ENCODE measurements at regions not wholly inside any gene's neighbourhood (a gene's known extent, or its start where the extent isn't known, plus 50 kb on each side); places are given as distances from the start of the nearest gene placed in this dataset.
A peak's percentile ranks its signal among the peaks of the same experiment; 100 is the strongest.
"Not testable (repeated sequence)": the region's sequence is repeated elsewhere in the genome, so short reads cannot be mapped to it uniquely, and the experiment has no call there.

DNA sequence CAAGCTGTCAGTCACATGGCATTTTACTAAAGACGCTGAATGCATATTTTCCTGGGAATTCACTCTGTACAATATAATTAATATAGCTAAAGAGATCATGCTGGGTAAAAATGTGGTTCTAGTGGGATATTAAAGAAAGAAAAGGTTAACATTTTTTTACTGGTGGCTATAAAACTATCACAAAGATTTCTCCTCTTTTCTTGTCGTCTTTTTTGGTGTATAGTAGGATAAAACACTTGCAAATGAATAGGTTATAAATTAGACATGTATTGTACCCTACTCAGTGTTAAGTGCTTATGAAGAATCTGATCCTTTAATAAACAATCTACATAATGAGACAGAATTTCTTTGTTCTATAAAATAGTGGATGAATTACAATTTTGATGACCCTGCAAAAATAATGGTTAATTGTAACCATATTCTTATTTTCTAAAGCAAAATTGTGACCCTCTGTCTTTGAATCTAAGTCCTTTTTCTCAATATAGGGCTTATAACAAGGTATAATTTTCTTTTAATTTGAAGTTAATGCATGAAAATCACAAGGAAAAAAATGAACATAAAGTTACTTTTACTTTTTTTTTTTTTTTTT is 1540.4 kb upstream of the GOT2 start:
- DNase-seq (ENCODE audit: low read depth in 2 of 2) = no peak

DNA sequence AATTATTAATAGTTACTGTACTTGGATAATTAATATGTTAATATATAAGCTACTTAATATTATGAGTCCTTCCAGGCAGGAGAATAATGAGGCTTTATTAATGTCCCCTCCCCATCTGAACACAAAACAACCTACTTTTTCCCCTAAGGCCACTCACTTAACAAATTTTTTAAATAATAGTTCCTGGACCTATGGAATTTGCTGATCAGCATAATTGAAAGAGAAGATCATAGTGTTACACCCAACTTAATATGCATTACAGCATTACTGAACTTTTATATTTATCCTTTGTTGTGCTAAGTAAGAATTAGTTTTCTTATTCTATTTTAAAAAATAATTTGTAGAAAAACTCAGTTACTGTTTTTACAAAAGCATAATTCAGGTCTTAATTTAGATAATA is 1537.7 kb upstream of the GOT2 start:
- DNase-seq (ENCODE audit: low read depth in 2 of 2) = no peak

DNA sequence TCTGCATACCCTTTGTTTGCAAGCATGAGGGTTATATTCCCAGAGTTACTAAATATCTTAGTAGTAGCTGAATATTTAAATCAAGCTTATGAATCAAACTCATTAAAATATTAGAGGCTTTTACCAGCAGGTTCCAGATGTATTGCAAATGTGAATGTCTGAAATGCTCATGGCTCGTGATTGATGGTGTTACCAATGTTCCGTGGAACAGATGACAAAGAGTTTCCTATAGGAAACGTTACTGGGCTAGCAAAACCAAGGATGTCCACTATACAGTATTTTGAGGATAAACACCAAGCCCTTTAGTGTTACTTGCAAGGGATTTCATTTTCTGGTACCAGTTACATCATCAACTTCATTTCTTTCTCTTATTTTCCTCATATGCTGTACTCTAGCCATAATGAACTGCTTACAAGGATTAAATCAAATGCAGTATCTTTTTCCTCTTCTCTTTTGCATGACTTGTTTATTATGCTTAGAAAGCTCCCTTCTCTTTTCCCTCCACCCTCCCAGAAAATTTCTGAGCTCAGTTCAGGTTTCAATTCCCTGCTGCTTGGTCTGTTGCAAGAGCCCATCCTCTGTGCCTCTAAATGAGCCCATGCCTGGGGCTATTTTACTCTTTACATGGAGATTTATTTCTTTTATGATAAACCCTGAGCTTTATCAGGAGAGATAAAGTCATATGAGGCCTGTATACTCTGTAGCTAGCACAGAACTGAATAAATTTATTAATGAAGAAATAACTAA is 1537.1 kb upstream of the GOT2 start:
- no peak for DNase-seq (ENCODE audit: low read depth in 2 of 2)

DNA sequence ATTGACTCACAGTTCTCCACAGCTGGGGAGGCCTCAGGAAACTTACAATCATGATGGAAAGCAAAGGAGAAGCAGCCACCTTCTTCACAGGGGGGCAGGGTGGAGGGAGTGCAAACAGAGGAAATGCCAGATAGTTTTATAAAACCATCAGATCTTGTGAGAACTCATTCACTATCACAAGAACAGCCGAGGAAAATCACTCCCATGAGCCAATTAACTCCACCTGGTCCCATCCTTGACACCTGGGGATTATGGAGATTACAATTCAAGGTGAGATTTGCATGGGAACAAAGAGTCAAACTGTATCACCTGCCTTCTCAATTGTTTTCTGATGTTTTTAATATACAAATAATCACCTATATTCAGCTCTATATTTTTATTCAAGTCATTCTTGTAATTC is 1527.3 kb upstream of the GOT2 start:
- DNase-seq (ENCODE audit: low read depth in 2 of 2) = no peak

DNA sequence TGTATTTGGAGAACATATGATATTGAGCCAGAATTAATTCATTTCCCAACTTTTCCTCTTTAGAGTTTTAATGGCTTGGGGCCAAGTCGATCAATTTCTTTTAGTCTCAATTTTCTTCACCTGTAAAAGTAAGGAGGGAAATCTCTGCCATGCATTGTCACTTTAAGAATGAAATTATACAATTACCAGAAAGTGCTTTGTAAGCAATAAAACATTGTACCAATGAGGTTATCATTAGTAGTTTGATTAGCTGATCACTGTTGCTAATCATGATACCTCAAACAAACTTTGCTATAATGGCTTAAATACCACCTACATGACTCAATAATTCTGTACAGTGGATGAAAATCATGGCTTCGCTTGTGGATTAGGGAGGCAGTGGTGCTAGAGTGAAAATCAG is 1525.8 kb upstream of the GOT2 start:
- no peak for DNase-seq (ENCODE audit: low read depth in 2 of 2)

DNA sequence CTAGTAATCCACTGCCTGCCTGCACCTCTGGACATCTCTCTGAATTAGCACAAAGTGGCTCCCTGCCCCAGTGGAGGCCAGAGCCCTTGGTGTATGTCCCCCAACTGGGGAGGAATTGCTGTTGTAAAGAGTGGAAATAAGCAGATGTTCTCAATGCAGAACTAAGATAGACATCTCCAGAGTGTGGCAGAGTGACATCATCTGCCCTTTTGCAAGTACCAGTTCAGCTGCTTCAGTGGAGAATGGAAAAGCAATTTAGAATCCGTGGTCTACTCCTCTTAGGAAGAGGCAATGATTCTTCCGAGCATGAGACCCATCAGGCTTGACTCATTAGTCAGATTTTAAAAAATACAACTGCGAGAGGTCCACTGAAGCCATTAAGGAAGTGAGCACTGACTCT is 1512.0 kb upstream of the GOT2 start:
- DNase-seq (ENCODE audit: low read depth in 2 of 2) = no peak

DNA sequence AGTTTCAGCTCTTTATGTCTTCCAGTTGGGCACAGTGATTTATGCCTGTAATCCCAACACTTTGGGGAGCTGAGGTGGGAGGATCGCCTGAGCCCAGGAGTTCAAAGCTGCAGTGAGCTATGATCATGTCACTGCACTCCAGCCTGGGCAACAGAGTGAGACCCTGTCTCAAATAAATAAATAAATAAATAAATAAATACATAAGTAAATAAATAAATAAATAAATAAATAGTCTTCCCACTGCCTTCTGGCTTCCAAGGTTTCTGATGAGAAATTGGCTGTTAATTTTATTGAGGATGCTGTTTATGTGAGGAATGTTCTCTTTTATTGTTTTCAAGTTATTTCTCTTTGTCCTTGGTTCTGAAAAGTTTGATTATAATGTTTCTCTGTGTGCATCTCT is 1507.6 kb upstream of the GOT2 start:
- no peak for DNase-seq (ENCODE audit: low read depth in 2 of 2)

DNA sequence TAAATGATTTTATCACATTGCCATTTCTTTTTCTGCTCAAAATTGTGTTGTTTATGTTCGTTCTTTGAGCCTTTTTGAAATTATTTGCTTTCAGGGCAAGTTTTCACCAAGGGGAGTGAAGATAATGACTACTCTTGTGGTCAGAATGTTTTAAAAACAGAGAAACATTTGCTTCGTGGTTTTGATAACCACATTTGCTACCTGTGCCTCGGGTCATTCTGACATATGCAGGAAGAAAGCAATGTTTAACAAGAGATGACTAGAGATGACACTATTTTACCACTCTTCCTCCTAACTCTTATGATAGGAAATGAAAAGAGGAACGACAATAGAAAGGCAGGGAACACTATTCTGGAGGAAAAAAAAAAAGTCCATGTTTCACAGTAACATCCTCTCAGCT is 1496.5 kb upstream of the GOT2 start:
- DNase-seq (ENCODE audit: low read depth in 2 of 2) = no peak

DNA sequence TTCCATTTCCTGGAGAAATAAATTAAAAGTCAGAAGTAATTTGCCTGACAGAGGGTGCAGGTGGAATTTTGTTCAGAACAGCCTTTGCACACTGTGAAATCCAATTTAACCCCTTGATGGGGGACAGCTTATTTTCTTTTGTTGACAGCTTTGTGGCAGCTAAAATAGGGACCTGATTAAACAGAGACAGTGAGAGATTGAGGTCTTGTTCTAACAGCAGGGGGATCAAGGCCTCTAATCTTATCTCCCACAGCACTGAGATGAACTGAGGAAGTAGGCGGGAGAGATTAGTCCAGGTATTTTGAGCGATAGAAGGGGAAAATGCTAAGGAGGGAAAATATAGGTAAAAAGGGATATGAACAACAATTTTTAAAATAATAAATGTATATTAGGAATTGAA is 1491.4 kb upstream of the GOT2 start:
- no peak for DNase-seq (ENCODE audit: low read depth in 2 of 2)

DNA sequence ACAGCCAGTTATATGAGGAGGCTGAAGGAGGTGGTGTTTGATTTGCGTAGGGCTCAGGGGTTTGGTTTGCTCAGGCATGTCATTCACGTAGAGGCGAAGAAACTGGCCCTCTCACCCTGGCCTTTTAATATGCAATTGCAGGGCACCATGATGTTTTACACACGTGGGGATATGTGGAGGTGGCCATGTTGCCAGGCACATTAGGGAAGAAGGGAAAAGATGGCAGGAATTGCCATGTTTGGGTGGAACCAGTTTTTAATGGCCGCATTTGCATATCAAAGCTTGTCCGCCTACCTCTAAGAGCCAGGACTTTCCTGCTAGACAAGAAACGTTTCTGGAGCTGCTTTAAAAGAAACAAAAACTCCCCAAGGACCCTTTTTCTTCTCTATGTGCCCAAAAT is 1483.7 kb upstream of the GOT2 start:
- DNase-seq (ENCODE audit: low read depth in 2 of 2) = no peak

DNA sequence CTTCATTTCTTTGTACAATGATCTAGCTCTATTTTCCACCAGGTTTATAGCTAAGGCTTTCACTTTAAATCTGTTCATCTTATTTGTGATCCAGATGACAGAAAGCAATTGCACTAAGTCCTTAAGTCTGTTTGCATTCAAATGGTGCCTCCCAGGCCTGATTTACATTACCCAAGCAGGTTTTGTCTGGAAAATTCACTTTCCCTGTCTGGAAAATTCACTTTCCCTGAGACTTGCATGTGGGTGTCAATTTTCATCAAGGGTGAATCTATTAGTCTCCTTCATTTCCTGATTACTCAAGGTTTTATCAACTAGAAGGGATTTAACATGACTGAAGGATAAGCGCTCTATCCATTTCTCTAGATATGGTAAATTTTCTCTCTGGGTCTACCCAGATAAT is 1480.2 kb upstream of the GOT2 start:
- DNase-seq (ENCODE audit: low read depth in 2 of 2) = no peak

DNA sequence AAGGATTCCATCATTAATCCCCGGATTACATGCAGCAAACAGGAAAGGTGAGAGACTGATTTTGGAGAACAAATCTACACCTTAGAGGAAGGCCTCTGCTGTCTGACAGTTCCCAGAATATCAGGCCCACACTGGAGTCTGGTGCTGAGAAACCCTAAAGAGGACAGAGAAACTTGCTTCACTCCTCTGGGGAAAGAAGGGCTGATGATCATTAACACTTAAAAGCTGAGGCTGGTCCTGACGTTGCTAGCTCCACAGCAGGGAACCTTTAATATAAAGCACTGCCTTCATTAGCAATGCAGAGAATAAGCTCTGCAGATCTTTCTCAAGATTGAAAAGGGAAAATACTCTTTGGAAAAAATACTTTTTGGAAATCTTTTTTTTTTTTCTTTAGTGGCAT is 1472.4 kb upstream of the GOT2 start:
- DNase-seq (ENCODE audit: low read depth in 2 of 2) = no peak

DNA sequence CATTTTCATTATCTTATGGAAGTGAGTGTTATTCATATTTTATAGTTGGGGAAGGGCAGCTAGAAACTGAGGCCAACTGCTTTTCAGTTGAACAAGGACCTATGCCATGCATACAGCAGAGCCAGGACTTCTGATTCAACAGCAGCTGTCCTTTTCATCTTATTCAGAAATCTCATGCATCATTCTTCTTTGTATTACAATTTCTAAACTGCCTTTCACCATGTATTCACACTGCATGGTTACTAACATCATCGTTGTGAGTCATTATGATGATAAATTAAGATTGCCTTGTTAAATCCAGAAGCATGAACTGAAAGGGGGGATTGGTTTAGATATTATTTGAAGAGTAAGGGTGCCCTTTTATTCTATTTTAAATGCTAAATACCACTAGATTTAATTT is 1470.1 kb upstream of the GOT2 start:
- DNase-seq (ENCODE audit: low read depth in 2 of 2) = no peak

DNA sequence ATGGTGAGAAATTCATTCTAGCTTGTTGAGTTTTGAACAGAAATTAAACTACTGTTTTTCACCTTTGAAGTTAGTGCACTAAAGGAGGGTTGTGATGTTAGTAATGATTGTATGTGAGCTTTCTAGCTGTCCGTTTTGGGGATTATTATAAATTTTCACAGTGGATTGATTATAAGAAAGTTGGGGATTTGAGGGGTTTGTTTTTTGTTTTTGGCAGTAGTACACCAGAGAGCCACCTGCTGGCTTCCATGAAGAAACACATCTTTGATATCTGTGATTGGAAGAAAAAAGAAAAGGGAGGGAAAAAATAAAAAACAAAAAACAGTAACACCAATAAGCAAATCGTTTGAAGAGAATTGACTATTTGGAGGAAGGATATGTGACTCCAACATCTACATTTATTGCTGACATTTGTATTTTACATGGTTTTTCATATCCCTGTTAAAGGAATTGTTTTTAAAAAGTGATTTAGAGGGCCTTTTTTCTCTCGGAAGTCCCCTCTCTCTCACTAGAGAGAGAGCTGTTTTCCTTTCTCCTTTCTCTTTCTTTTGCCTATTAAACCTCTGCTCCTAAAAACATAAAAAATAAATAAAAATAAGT is 1469.5 kb upstream of the GOT2 start:
- DNase-seq (ENCODE audit: low read depth in 2 of 2) = peak; percentile 1 to 2

DNA sequence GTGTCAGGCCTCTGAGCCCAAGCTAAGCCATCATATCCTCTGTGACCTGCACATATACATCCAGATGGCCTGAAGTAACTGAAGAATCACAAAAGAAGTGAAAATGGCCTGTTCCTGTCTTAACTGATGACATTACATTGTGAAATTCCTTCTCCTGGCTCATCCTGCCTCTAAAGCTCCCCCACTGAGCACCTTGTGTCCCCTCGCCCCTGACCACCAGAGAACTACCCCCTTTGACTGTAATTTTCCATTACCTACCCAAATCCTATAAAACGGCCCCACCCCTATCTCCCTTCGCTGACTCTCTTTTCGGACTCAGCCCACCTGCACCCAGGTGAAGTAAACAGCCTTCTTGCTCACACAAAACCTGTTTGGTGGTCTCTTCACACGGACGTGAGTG is 1466.6 kb upstream of the GOT2 start:
- not testable (repeated sequence) for DNase-seq (ENCODE audit: low read depth in 2 of 2)

DNA sequence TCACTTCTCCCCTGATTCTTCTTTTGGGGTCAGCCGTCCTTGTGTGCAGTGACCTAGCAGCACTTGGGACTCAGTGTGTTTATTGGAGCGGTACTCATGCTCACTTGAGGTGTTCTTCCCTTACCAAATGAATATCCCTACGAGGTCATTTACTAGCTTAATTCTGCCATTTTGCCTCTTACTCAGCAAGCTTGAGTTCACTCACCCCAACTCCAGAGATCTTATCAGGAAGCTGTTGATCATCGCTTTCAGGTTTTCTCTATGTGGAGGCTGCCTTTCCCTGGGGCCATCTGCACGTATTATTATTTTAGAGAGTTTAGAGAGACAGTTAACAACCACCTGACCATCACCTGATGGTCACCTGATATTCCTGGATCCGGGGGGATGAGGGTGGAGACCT is 1466.0 kb upstream of the GOT2 start:
- DNase-seq (ENCODE audit: low read depth in 2 of 2) = no peak

DNA sequence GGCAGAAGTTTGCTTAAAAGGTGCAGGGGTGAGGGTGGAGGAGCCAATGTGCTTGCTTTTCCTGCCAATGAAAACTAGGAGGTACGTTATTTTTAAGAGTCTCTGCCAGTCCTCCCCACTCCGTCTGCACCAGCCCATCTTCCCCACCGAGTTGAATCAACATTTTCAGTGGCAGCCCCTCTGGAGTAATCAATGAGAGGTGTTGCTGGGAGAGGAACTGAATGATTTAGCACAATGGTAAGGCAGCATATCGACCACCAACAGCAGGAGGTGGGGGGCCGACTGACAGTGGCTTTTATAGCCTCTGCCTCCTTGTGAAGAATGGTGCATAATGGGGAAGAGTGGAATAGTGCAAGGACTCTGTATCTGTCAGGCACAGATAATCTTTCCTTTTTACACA is 1465.0 kb upstream of the GOT2 start:
- DNase-seq (ENCODE audit: low read depth in 2 of 2) = no peak

DNA sequence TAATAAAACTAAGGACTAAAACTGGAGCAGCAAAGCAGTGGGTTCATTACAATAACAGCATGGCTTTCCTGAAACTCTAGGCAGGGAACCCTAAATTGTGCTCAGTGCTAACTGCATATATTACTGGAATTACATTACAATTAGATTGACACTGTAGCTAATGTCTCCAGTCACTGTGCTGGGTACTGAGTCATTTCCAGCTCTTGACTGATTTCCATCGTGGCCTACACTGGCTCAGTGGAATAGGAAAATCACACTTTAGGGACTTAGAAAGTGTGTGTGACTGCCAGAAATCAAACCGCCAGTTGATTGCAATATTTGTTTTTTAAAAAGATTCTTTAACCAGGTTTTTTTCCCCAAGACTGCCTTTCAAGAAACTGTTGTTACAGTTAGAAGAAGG is 1447.4 kb upstream of the GOT2 start:
- no peak for DNase-seq (ENCODE audit: low read depth in 2 of 2)

DNA sequence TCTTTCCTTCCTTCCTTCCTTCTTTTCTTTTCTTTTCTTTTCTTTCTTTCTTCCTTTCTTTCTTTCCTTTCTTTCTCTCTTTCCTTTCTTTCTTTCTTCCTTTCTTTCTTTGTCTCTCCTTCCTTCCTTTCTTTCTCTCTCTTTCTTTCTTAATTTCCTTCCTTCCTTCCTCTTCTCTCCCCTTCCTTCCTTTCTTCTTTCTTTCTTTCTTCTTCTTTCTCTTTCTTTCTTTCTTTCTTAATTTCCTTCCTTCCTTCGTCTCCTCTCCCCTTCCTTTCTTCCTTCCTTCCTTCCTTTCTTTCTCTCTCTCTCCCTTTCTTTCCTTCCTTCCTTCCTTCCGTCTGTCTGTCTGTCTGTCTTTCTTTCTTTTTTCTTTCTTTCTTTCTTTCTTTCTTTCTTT is 1446.5 kb upstream of the GOT2 start:
- no peak for DNase-seq (ENCODE audit: low read depth in 2 of 2)

DNA sequence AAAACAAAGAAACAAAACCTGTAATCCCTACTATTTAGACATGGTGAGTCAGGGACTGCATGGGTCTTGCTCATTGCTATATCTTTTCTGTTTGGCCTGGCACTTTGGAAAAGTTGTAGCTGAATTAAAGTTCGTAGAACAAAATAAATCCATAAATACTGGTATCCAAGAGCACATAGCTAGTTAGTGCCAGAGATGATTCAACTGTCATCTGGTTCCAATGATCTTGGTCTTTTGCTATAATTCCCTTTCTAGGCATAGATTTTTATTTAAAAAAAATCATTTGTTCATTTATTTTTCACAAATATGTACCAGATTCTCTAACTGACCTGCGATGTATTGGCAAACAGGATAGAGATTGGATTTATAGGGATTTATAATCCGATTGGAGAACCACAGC is 1436.1 kb upstream of the GOT2 start:
- no peak for DNase-seq (ENCODE audit: low read depth in 2 of 2)

DNA sequence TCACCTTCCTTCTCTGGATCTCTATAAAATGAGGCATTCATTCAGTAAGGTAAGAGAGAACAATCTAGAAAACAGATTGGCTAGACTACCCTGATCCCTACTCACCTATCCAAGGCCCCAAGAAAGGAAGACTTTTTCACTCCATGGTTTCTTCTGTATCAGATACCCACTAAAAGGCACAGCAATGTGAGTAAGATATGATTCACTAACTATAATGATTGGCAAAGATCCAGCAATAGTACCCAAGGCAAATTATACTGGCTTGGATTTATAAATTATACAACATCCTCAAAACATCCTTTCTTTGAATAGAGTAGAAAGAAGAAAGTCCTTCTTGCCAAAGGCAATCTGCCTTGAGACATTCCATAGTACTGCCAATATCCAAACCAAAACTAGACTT is 1432.0 kb upstream of the GOT2 start:
- no peak for DNase-seq (ENCODE audit: low read depth in 2 of 2)

DNA sequence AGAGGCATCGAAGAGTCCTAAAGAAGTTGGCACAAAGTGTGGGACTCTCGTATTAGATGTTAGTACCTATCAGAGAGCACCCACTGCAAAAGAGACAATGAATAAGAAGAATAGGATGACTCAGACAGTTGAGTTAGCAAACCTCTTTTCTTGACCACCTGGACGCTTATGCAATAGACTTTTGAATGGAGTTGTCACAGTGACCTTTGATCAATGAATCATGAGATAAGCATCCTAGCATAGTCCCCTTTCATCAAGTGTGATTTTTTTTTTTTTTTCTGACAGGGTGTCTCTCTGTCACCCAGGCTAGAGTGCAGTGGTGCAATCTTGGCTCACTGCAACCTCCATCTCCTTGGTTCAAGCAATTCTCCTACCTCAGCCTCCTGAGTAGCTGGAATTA is 1417.9 kb upstream of the GOT2 start:
- no peak for DNase-seq (ENCODE audit: low read depth in 2 of 2)

DNA sequence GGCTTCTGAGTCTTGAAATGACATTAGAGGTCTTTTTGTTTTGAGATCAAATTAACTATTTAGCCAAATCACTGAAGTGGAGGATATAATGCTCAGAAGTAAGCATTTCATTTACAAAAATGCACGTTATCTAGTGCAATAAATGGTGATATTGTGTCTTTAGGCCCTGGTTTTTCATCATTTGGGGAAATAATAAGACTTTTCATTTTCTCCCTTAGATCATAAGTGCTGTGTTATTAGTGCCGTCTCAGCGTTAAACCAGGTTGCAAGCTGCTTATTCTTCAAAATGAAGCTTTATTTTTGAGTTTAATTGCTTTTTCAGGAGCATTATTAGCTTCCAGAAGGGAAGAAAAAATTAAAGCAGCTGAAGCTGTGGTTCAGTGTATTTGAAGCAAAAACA is 1416.8 kb upstream of the GOT2 start:
- DNase-seq (ENCODE audit: low read depth in 2 of 2) = no peak

DNA sequence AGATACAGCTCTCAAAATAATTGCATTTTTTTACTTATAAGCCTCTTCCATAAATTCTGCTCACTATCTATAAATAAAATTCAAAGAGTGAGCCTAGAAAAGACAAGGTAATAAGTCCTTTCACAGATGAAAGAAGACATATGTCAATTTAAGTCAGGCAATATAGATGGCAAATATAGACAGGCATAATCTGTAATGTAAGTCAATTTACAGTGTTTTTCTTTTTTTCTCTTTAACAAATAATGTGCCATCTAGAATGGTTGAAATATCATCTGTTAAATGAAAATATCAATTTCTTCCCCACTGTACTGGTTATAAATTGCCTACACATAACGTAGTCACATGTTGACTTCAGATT is 1409.2 kb upstream of the GOT2 start:
- DNase-seq (ENCODE audit: low read depth in 2 of 2) = no peak
